PC-9 (cell line): ENCODE measurements at regions not wholly inside any gene's neighbourhood (a gene's known extent, or its start where the extent isn't known, plus 50 kb on each side); places are given as distances from the start of the nearest gene placed in this dataset.

Experiments
- BruUV-seq: library from RNA; stranded (reverse); fragments of 400-500 nt; replicated peaks from 2 replicates; lab custom pipeline; 2021; lab: Mats Ljungman, UMichigan
- CTCF ChIA-PET: fragments of 300-600 bp; sonication (Branson Sonifier 250); formaldehyde crosslinking; loops from one replicate; lab custom pipeline; 2022; ENCODE audit warnings: antibody characterized with exemption; lab: Charles Lee
- POLR2A ChIA-PET: fragments of 300-600 bp; sonication (Branson Sonifier 250); formaldehyde crosslinking; loops from one replicate; lab custom pipeline; 2022; ENCODE audit warnings: antibody characterized with exemption; ENCODE audit not compliant: unreplicated experiment; lab: Charles Lee
- DNase-seq, 2 experiments: peaks; one replicate each; pipeline versions ENCODE4 v3.0.0 to v3.0.0-alpha.2; 2015 to 2022; ENCODE audit warnings: mixed read lengths in 1 of 2
- H2AFZ ChIP-seq: fragments of 200-600 bp; sonication (generic); 2 replicates; pipeline ENCODE4 v1.8.1; 2017; ENCODE audit warnings: antibody characterized with exemption
- H3F3A ChIP-seq: fragments of 200-600 bp; sonication (generic); 2 replicates; pipeline ENCODE4 v1.8.1; 2017; ENCODE audit warnings: antibody characterized with exemption, mild to moderate bottlenecking, low read depth; ENCODE audit not compliant: insufficient read depth
- H3K27ac ChIP-seq: fragments of 200-600 bp; sonication (generic); 2 replicates; pipeline ENCODE4 v1.6.1; 2016; ENCODE audit warnings: mixed run types
- H3K27me3 ChIP-seq: fragments of 200-600 bp; sonication (generic); 2 replicates; pipeline ENCODE4 v1.6.1; 2016; ENCODE audit warnings: low read depth, mixed run types; ENCODE audit not compliant: insufficient read depth
- H3K36me3 ChIP-seq: fragments of 200-600 bp; sonication (generic); 2 replicates; pipeline ENCODE4 v1.6.1; 2016; ENCODE audit warnings: low read depth, mixed run types
- H3K4me1 ChIP-seq: fragments of 200-600 bp; sonication (generic); replicated peaks from 2 replicates; pipeline ENCODE4 v1.6.1; 2016; ENCODE audit warnings: mixed run types; ENCODE audit not compliant: insufficient read depth
- H3K4me2 ChIP-seq: fragments of 200-600 bp; sonication (generic); 2 replicates; pipeline ENCODE4 v1.6.1; 2017; ENCODE audit warnings: mixed run types
- H3K4me3 ChIP-seq: fragments of 200-600 bp; sonication (generic); 2 replicates; pipeline ENCODE4 v1.6.1; 2016; ENCODE audit warnings: mixed run types
- H3K79me2 ChIP-seq: fragments of 200-600 bp; sonication (generic); 2 replicates; pipeline ENCODE4 v1.6.1; 2017; ENCODE audit warnings: low read depth, mixed run types
- H3K9me2 ChIP-seq: fragments of 200-600 bp; sonication (generic); 2 replicates; pipeline ENCODE4 v1.8.1; 2017; ENCODE audit warnings: mild to moderate bottlenecking; ENCODE audit not compliant: insufficient read depth
- H3K9me3 ChIP-seq: fragments of 200-600 bp; sonication (generic); 2 replicates; pipeline ENCODE4 v1.8.1; 2016; ENCODE audit warnings: low read depth; ENCODE audit not compliant: insufficient read depth
- H4K20me1 ChIP-seq: fragments of 200-600 bp; sonication (generic); 2 replicates; pipeline ENCODE4 v1.8.1; 2017; ENCODE audit not compliant: insufficient read depth
- CTCF ChIP-seq: fragments of 200-600 bp; sonication (generic); conservative IDR thresholded peaks from 2 replicates; pipeline ENCODE4 v1.6.1; 2017; ENCODE audit warnings: mixed run types, antibody characterized with exemption, mild to moderate bottlenecking, moderate library complexity
- EZH2 ChIP-seq: fragments of 200-600 bp; sonication (generic); IDR thresholded peaks from 2 replicates; pipeline ENCODE4 v1.8.0; 2017; ENCODE audit warnings: antibody characterized with exemption, low read depth
- intact Hi-C: fragments of 100-400 bp; cut with micrococcal nuclease; formaldehyde crosslinking; loops from one replicate; pipeline ENCODE4 v1.10.0; 2022; ENCODE audit not compliant: unreplicated experiment

- Histone ChIP-seq H3F3A (peaks cover 29% of the 10 kb centered on the region), H3K4me1 (peaks cover 35% of the 10 kb centered on the region), H3K27me3 (no peaks in the 10 kb centered on the region), H4K20me1 (no peaks in the 10 kb centered on the region), H3K79me2 (no peaks in the 10 kb centered on the region), H3K9me3 (no peaks in the 10 kb centered on the region), H3K4me3 (no peak overlapping the region), H3K9me2 (no peaks in the 10 kb centered on the region), H3K36me3 (no peaks in the 10 kb centered on the region), H3K4me2 (peak overlapping the region; percentile 63), H3K27ac (peak overlapping the region; percentile 85), H2AFZ (no peak overlapping the region)
- peak in 1 of 2 experiments; percentile 49 for DNase-seq
- TF ChIP-seq CTCF (no peak), EZH2 (no peak)
- BruUV-seq: no TSS peak
- intact Hi-C loops: loop anchor here (1.0 to 5.0 kb wide), 4 partner anchors 45 to 612 kb away; no protein-coding TSS in a partner anchor
- ChIA-PET POLR2A (no interaction called here), CTCF (interaction anchor here (0.5 to 1.1 kb wide), 3 partner anchors 48 to 210 kb away, joined by 3 to 12 read pairs (median 6); no protein-coding TSS in a partner anchor)
Measured at GRCh38 chr2:12930391-12930790, 213.7 kb downstream of the TRIB2 start.

- no peaks in the 10 kb centered on the region for H4K20me1 ChIP-seq
- intact Hi-C loops: loop anchor here (1.0 to 5.0 kb wide), 5 partner anchors 75 to 1101 kb away; no protein-coding TSS in a partner anchor
- H3K27me3 ChIP-seq: no peaks in the 10 kb centered on the region
- peak overlapping the region; percentile 85 for H3K27ac ChIP-seq
- peaks cover 29% of the 10 kb centered on the region for H3F3A ChIP-seq
- peak overlapping the region; percentile 63 for H3K4me2 ChIP-seq
- no peaks in the 10 kb centered on the region for H3K36me3 ChIP-seq
- H3K4me1 ChIP-seq: peaks cover 35% of the 10 kb centered on the region
- no peaks in the 10 kb centered on the region for H3K9me2 ChIP-seq
- POLR2A ChIA-PET: no interaction called here
- no peak overlapping the region for H2AFZ ChIP-seq
- BruUV-seq: no TSS peak
- H3K4me3 ChIP-seq: no peak overlapping the region
- CTCF ChIA-PET: interaction anchor here (0.6 to 1.1 kb wide), 4 partner anchors 74 to 1102 kb away, joined by 3 to 6 read pairs (median 5); no protein-coding TSS in a partner anchor
- TF ChIP-seq CTCF (peak; percentile 80), EZH2 (no peak)
- peak in 1 of 2 experiments; percentile 53 for DNase-seq
- H3K79me2 ChIP-seq: no peaks in the 10 kb centered on the region
- no peaks in the 10 kb centered on the region for H3K9me3 ChIP-seq
Measured at GRCh38 chr2:12931186-12931844, 214.6 kb downstream of the TRIB2 start.

GRCh38 chr2:12932192-12932591, 215.5 kb downstream of the TRIB2 start:
- Histone ChIP-seq H3K27me3 (no peaks in the 10 kb centered on the region), H3K36me3 (no peaks in the 10 kb centered on the region), H3K4me3 (no peak overlapping the region), H3K27ac (no peak overlapping the region), H3K79me2 (no peaks in the 10 kb centered on the region), H3K9me2 (no peaks in the 10 kb centered on the region), H3K9me3 (no peaks in the 10 kb centered on the region), H4K20me1 (no peaks in the 10 kb centered on the region), H3K4me1 (peaks cover 35% of the 10 kb centered on the region), H3F3A (peaks cover 29% of the 10 kb centered on the region), H3K4me2 (no peak overlapping the region), H2AFZ (no peak overlapping the region)
- POLR2A ChIA-PET: no interaction called here
- DNase-seq: no peak
- TF ChIP-seq EZH2: no peak
- no peak for TF ChIP-seq CTCF
- no TSS peak for BruUV-seq
- intact Hi-C loops: loop anchor here (5.0 kb wide), 1 partner anchor 75 kb away; no protein-coding TSS in a partner anchor
- CTCF ChIA-PET: no interaction called here
